MCF 10A (cell line): ENCODE measurements at regions not wholly inside any gene's neighbourhood (a gene's known extent, or its start where the extent isn't known, plus 50 kb on each side); places are given as distances from the start of the nearest gene placed in this dataset.

Source experiments
- BruUV-seq: library from RNA; stranded (reverse); fragments of 400-500 nt; replicated peaks from 2 replicates; lab custom pipeline; 2021; lab: Mats Ljungman, UMichigan
- CTCF ChIA-PET: fragments of 300-600 bp; sonication (Branson Sonifier 250); formaldehyde crosslinking; extraction: SDS; loops from one replicate; lab custom pipeline; 2021; ENCODE audit warnings: antibody characterized with exemption, inconsistent platforms; lab: Yijun Ruan, JAX
- POLR2A ChIA-PET: fragments of 300-600, 350-650 bp; sonication (Branson Sonifier 250); formaldehyde crosslinking; extraction: SDS; loops from one replicate; lab custom pipeline; 2020; ENCODE audit warnings: antibody characterized with exemption, inconsistent platforms; lab: Yijun Ruan, JAX
- DNase-seq: peaks from one replicate; pipeline ENCODE4 v3.0.0-alpha.2; 2018; ENCODE audit not compliant: unreplicated experiment
- H3K27ac Mint-ChIP-seq: one replicate; pipeline ENCODE4 v1.8.0; 2022; ENCODE audit warnings: mild to moderate bottlenecking, low read depth, mixed read lengths; ENCODE audit not compliant: unreplicated experiment
- H3K27me3 Mint-ChIP-seq: one replicate; pipeline ENCODE4 v1.8.0; 2022; ENCODE audit warnings: mixed read lengths; ENCODE audit not compliant: insufficient read depth, unreplicated experiment
- H3K36me3 Mint-ChIP-seq: one replicate; pipeline ENCODE4 v1.8.0; 2022; ENCODE audit warnings: mild to moderate bottlenecking, moderate library complexity, mixed read lengths; ENCODE audit not compliant: insufficient read depth, unreplicated experiment
- H3K4me1 Mint-ChIP-seq: one replicate; pipeline ENCODE4 v1.8.0; 2022; ENCODE audit warnings: mixed read lengths; ENCODE audit not compliant: insufficient read depth, unreplicated experiment
- H3K4me3 Mint-ChIP-seq: one replicate; pipeline ENCODE4 v1.8.0; 2022; ENCODE audit warnings: mild to moderate bottlenecking, moderate library complexity, mixed read lengths; ENCODE audit not compliant: unreplicated experiment
- H3K9me3 Mint-ChIP-seq: one replicate; pipeline ENCODE4 v1.8.0; 2022; ENCODE audit warnings: mixed read lengths; ENCODE audit not compliant: unreplicated experiment
- CTCF ChIP-seq: fragments of 200-600 bp; IDR thresholded peaks from one replicate; pipeline ENCODE4 v1.8.0; 2022; ENCODE audit warnings: antibody characterized with exemption, mild to moderate bottlenecking; ENCODE audit not compliant: unreplicated experiment
- intact Hi-C: fragments of 100-400 bp; cut with micrococcal nuclease; formaldehyde crosslinking; loops from 2 replicates; pipeline ENCODE4 v1.14.1; 2022

GRCh38 chr14:98819867-98820206 lies 452.2 kb downstream of the BCL11B start:
- Mint-ChIP-seq H3K4me3 (no peak overlapping the region), H3K27me3 (peaks cover 9% of the 10 kb centered on the region)

DNA sequence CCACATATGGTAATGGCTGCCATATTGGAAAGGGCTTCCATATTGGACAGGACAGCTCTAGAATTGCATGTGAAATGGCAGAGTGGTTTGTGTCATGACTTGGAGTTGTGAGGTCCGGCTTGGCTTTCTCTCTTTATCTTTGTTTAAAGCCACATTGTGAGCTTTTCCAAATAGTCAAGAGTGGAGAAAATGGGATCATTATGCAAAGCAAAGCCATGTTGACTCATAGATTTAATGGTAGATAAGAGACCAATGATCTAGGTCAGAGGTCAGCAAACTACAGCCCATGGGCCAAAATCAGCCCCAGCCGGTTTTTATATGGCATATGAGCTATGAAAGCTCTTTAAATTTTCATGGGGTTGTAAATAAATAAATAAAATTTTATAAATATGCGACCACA lies 449.1 kb downstream of the BCL11B start:
- no peaks in the 10 kb centered on the region for H3K4me1 Mint-ChIP-seq
- no peak for TF ChIP-seq CTCF
- no peak for DNase-seq
- POLR2A ChIA-PET = no interaction called here
- no TSS peak for BruUV-seq
- intact Hi-C loops = no loop called here
- no peak overlapping the region for H3K4me3 Mint-ChIP-seq
- no peaks in the 10 kb centered on the region for H3K36me3 Mint-ChIP-seq
- CTCF ChIA-PET = interaction anchor here (0.6 to 0.7 kb wide), 2 partner anchors 60 to 239 kb away, joined by 3 read pairs; no protein-coding TSS in a partner anchor
- H3K27ac Mint-ChIP-seq = no peak overlapping the region
- H3K9me3 Mint-ChIP-seq = no peaks in the 10 kb centered on the region
- no peaks in the 10 kb centered on the region for H3K27me3 Mint-ChIP-seq

More at GRCh38 chr14:98819867-98820206, 452.2 kb downstream of the BCL11B start:
- Mint-ChIP-seq H3K27ac (no peak overlapping the region), H3K36me3 (no peaks in the 10 kb centered on the region), H3K9me3 (no peaks in the 10 kb centered on the region), H3K4me1 (no peaks in the 10 kb centered on the region)
- ChIA-PET CTCF (no interaction called here), POLR2A (no interaction called here)
- TF ChIP-seq CTCF = no peak
- no peak for DNase-seq
- BruUV-seq = no TSS peak
- intact Hi-C loops = no loop called here

- H3K4me3 Mint-ChIP-seq = no peak overlapping the region
- no peaks in the 10 kb centered on the region for H3K36me3 Mint-ChIP-seq
- intact Hi-C loops = no loop called here
- H3K27ac Mint-ChIP-seq = no peak overlapping the region
- no peaks in the 10 kb centered on the region for H3K9me3 Mint-ChIP-seq
- no peak for TF ChIP-seq CTCF
- H3K4me1 Mint-ChIP-seq = no peaks in the 10 kb centered on the region
- no peaks in the 10 kb centered on the region for H3K27me3 Mint-ChIP-seq
- ChIA-PET CTCF (no interaction called here), POLR2A (no interaction called here)
- BruUV-seq = no TSS peak
- DNase-seq = peak; percentile 11
Measured at GRCh38 chr14:98826618-98827017, 445.4 kb downstream of the BCL11B start.

DNA sequence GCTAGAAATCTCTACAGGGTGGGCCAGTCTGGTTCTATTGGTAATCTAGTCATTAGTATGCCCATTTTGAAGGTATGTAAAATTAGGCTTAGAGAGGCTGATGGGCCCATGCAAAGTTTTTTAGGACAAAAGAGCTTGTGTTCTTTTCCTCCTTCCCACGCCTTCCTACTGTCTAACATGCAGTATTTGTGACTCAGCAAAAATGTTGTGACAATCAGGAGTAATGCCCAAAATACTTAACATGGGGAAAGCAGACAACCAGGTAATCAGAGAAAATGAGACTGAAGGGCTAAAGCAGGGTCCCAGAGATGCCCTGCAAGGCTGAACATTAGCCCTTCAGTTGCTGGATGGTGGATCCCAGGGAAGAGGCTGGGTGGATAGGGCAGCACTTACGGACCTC lies 437.9 kb downstream of the BCL11B start:
- no peak overlapping the region for H3K27ac Mint-ChIP-seq
- H3K4me3 Mint-ChIP-seq = no peak overlapping the region
- no peaks in the 10 kb centered on the region for H3K9me3 Mint-ChIP-seq
- no TSS peak for BruUV-seq
- no peak for DNase-seq
- no peaks in the 10 kb centered on the region for H3K4me1 Mint-ChIP-seq
- ChIA-PET CTCF (interaction anchor here (0.6 kb wide), 1 partner anchor 124 kb away, joined by 3 read pairs; no protein-coding TSS in a partner anchor), POLR2A (no interaction called here)
- intact Hi-C loops = no loop called here
- no peaks in the 10 kb centered on the region for H3K36me3 Mint-ChIP-seq
- no peak for TF ChIP-seq CTCF
- no peaks in the 10 kb centered on the region for H3K27me3 Mint-ChIP-seq
